Stimulated activated CD4-positive, alpha-beta T cell treated with anti-CD3 and anti-CD28 coated beads, Interleukin-2, amount 100 ng/mL, for 48 hours (primary cell): ENCODE measurements at regions not wholly inside any gene's neighbourhood (a gene's known extent, or its start where the extent isn't known, plus 50 kb on each side); places are given as distances from the start of the nearest gene placed in this dataset.
"Not testable (repeated sequence)": the region's sequence is repeated elsewhere in the genome, so short reads cannot be mapped to it uniquely, and the experiment has no call there.

Experiments
- DNase-seq, 2 donors: peaks; one replicate each; pipeline ENCODE4 v3.0.0-alpha.2; 2020

DNA sequence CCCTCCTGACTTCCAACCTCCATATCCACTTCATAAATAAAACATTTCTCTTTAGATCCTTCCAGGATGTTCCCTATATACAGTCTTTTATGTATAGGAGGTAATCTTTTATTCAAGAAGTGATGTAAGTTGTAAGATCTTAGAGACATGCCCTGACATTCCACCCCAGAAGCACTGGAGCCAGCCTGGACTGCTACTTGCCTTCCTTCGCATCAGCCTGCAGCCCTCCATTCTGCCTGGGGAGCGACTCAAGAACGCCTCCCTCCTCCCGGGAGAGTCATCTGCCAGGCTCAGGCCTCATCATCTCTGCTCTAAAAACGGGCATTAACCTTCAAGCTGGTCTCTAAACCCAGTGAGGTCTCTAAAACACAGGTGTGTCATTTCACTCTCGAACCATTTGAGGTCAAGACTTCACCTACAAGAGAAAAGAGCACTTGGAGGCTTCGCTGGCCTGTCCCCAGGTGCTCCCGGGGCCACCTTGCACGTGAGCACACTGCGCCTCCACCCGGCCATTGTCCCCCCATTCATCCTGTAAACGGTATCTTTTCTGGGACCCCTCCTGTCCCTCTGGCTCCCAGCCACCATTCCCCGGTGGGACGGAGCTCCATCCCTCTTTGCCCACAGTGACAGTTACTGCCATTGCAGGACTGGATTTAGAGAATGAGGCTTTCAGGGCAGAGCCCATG, 107.5 kb upstream of the PDE10A start:
- no peak for DNase-seq

DNA sequence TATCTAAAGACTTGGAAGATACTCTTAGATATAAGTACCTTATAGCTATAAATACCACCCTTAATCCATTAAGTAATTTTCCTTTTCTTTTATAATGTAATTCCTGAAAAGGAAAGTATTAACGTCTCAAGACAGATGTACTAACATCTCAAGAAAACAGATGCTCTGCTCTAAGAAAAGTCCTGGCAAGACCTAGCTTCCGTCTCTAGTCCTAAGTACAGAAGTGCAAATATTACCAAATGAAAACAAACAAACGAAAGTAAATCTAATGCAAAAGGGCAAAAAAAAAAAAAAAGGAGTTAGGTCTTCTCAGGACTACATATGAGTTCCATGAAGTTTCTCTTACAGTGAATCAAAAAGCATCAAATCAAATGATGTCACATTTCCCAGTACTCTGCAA, 106.8 kb upstream of the PDE10A start:
- DNase-seq, result no peak

DNA sequence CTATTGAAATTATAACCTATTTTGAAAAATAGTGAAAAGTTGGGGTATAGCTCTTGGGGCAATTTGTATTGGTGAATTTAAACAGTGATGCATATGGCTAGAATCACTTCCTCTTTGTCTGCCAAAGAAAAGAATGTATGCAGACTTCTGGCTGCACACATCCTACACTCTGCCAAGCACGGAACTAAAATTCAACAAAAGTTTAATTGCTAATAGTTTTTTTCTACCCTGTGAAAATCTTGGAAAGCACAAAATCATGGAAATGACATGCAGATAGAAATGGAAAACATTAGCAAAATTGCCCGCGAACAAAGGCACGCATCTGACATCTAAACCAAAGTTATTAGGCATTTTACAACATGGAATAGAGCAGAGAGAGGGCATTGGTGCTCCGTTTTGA, 106.4 kb upstream of the PDE10A start:
- no peak for DNase-seq

DNA sequence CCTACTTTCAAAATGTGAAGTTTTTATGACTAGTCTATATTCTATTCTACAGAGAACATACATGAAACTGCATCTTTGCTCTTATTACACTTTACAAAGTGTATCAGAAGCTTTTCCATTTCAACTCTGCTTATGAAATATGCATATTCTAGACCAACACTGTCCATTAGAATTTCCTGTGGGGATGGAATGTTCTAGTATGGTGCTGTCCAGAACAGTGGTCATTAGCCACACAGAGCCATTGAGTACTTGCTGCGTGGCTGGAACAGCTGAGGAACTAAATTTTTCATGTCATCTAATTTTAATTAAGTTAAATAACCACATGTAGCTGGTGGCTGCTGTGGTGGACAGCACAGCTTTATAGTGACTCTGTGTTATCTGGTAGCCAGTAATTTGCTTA, 105.9 kb upstream of the PDE10A start:
- no peak for DNase-seq

DNA sequence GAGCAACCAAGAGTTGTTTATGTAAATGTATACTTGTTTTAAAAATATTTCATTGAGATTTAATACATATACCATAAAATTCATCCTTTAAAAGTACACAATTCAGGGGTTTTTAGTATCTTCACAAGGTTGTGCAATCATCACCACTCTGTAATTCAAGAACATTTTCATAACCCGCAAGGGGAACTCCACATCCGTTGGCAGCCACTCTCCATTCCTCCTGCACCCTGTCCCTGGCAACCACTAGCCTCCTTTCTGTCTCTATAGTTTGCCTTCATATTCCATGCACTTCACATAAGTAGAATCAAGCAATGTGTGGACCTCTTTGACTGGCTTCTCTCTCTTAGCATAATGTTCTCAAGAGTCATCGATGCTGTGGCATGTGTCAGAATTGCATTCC, 104.2 kb upstream of the PDE10A start:
- DNase-seq, result no peak

DNA sequence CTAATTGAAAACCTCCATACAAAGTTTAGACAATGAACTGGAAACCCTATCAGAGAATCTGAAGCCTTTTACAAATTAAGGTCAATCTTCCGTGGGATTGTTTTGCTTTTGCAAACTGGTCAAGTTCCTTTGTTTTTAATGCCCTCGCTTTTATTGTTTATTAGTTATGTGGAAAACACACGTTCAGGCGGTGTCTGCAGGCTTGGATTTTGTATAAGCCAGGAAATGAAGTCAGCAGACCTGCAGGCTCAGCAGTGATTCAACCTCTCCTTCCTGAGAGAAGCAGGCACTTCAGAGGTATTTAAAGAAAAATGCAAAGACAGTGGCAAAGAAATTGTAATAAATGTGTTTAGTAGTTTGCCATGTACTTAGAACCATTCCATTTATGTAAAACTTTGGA, 103.4 kb upstream of the PDE10A start:
- DNase-seq, result no peak

DNA sequence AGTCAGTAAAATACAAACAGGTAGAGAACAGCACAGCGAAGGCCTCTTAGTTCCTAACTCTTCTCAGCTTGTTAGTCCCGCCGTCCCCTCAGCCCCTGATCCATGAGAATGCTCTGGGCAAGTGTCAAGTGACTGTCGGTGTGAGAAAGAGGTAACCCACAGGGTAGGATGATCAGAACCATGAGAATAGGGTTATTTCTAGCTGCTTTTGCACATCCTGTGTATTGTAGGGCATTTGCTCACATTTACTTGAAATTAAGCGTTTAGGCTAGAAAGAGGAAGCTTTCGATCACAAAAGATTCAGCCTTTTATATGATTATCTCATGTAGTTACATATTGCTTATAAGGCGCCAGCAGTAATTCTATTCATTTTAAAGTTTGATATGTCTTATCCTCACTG, 103.0 kb upstream of the PDE10A start:
- DNase-seq, result no peak

DNA sequence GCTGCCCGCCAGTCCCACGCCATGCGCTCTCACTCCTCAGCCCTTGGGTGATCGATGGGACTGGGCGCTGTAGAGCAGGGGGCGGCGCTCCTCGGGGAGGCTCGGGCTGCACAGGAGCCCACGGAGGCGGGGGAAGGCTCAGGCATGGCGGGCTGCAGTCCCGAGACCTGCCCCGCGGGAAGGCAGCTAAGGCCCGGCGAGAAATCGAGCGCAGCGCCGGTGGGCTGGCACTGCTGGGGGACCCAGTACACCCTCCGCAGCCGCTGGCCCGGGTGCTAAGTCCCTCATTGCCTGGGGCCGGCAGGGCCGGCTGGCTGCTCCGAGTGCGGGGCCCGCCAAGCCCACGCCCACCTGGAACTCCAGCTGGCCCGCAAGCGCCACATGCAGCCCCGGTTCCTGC, 102.2 kb upstream of the PDE10A start:
- DNase-seq, result not testable (repeated sequence)

DNA sequence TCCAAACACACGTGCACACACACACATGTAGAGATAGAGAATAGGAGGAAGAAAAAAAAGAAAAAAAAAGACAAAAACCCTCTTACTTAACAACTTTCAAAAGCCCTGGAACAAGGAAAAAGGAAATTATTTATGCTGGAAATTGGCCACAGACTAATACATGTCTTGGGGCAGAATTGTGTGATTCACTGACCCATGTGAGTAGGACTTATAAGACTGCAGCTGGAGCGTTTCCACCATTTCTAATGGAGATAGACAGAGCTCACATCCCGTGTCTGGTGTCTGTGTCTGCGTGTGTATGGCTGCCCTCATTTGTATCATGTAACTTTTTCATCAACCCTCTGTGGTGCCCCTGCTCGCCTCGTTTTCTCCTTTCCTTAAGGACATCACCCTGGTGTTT, 99.8 kb upstream of the PDE10A start:
- no peak for DNase-seq

DNA sequence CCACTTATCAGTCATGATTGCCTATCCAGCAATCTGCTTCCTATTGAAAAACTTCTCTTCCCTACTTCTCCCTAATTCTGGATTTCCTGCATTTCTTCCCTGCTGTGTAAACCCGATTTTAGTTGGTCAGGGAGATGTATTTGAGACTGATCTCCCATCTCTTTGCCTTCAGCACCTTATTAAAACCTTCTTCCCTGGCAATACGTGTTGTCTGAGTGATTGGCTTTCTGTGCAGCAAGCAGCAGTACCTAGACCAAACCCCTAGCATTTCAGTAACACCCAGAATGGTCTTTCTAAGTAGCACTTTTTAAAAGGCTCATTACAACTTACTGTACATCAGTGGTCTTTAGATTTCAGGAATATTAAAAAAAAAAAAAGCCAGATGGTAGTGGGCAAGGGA, 99.1 kb upstream of the PDE10A start:
- DNase-seq, result no peak

DNA sequence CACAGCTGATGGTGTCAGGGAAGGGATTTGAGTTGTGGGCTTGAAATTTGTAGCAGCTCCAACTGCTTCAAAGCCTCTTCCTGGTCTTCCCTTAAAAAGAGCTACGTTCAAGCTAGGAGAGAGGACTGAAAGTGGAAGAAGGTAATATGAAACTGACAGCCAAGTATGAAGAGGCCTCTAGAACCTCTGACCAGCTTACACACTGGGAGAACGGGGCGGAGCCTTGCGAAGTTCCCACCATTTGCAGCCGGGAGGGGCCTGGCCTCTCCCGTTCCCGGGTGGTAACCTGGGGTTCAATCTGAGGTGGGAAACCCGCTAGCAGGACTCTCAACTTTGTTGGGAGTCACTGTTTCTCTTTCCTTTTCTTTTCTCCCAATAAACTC, 97.8 kb upstream of the PDE10A start:
- DNase-seq, result no peak

DNA sequence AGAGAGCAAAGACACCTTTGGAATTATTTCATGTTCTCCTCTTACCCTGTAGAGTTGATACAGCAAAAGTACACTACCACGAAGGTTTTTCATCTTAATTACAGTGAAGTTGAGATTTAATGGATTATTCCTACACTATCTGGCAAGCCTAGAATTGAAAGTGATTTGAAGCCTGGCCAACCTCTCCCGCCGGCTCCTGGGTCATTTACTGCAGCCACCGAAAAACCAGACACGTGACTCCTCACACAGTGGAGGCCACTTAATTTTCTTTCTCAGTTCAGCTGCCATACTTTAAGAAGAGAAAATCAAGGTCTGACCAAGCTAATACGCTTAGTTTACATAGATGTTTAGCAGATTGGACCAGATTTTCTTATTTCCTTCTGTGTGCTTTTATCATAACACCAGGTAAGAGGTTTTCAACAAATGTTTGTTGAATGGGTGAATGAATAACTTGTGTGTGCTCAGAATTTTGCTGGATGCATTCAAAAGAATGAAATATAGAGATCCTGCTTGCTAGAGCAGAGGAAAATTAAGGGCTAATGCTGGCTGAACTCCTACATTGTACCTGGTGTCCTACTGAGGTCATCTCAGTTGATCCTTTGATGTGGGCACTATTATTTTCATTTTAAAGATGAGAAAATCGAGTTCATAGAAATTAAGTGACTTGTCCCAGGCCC, 97.2 kb upstream of the PDE10A start:
- DNase-seq, result no peak

DNA sequence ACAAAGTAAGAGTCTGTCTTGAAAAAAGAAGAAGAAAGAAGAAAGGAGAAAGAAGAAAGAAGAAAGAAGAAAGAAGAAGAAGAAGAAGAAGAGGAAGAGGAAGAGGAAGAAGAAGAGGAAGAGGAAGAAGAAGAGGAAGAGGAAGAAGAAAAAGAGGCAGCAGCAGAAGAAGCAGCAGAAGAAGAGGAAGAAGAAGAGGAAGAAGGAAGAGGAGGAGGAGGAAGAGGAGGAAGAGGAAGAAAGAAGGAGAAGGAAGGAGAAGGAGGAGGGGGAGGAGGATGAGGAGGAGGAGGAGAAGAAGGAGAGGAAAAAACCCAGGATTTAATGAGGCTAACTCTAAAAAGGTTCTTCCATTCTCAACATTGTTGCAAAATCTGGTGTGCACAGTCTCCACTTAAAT, 95.4 kb upstream of the PDE10A start:
- DNase-seq, result no peak

DNA sequence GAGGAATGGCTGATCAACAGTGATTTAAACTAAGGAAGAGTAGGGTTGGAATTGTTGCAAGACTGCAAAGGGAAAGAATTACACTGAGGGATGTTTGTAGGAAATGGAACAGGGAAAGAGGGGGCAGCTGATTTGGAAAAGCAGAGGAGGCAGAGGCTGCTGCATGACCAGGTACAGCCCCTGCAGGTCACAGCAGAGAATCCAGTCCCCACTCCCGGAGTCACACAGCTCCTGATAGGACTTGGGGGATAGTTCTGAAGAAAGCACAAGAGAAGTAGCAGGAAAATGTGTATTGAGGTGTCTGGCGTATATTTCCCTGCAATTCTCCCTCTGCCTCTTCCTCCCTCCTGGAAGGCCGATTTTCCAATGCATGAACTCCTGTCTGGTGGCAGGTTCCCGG, 92.5 kb upstream of the PDE10A start:
- DNase-seq, result no peak

DNA sequence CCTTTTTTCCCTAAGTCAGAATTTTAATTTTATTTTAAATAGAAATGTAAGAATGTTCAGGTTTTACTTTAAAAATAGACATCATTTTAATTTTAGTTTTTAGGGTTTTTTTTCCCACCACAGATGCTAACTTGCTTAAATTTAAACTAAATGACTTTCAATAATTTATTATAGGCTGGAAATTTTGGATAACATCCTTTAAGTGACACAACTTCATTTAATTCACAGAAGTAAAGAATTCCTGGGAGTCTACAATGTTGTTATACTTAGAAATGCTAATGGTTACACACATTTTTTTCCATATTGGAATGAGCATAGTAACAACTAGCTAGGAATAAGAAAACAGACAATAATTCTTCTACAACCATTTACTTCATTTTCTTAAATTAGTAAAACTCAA, 90.5 kb upstream of the PDE10A start:
- DNase-seq, result no peak

DNA sequence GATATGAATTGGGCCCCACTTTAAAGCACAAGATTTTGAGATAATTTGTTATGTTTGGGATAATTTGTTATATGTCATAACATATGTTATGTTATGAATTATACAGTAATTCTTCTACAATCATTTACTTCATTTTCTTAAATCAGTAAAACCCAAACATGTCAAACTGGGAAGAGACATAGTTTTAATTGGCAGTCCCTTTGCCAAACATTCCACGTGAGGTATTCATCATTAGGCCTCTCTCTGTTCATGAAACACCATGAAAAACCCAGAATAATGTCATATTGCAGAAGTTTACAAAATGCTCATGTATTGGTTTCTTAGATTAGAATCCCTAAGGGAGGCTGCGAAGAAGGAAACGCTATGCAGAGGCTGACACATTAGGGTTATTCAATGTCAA, 89.4 kb upstream of the PDE10A start:
- no peak for DNase-seq

DNA sequence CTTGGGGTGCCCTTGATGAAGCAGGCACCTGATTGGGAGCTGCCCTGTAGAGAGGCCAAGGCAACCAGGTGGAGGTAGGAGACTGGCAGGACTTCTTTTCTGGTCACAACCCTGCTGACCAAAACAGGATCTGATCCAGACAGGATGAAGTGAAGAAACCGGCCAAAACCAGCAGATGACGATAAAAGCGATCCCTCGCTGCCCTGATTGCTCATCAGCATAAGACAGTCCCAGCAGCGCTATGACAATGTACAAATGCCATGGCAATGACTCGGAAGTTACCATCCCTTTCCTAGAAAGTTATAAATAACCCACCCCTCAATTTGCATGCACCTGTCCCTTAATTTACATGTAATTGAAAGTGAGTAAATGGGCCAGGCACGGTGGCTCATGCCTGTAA, 88.4 kb upstream of the PDE10A start:
- DNase-seq, result no peak

DNA sequence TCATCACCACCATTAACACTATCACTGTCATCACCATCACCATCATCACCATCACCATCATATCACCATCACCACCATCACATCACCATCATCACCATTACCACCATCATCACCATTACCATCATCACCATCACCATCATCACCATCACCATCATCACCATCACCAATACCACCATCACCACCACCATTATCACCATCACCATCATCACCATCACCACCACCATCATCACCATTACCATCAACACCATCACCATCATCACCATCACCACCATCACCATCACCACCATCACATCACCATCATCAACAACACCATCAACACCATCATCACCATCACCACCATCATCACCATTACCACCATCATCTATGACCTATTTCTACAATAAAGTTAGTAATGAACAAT, 86.1 kb upstream of the PDE10A start:
- no peak for DNase-seq

DNA sequence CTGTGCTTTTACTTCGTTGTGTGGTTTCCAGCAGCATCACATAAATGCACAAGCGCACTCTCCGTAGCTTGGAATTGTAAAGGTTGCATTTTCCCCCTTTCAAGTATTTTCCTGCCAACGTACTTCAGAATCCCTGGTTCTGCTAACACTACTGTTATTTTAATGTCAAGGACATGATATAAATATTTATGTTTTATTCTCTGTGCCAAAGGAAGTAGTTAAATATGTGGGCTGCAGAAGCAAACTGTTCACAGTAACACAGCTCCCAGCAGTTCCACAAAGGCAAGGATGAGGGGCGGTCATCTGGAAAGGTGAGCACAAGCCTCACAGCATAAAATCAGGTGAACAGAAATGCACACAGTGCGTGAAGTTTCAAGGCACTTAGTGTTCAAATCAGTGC, 85.3 kb upstream of the PDE10A start:
- DNase-seq, result no peak

DNA sequence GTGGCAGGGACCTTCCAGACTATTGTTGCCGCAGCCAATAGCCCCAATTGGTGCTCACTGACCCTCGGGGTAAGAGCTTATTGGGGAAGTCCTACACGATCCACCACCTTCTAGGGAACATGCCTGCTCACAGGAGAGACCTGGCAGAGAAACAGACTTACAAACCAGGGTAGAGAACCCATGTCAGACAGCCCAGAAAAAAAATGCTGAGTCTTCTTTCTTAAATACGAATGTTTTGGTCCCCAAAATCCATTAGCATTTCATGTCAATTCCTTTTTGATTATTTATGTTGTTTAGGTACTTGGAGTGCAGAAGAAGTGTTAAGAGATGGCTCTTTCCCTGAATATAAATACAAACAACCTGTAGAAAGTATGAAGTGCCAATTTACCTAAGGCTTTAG, 84.9 kb upstream of the PDE10A start:
- no peak for DNase-seq

DNA sequence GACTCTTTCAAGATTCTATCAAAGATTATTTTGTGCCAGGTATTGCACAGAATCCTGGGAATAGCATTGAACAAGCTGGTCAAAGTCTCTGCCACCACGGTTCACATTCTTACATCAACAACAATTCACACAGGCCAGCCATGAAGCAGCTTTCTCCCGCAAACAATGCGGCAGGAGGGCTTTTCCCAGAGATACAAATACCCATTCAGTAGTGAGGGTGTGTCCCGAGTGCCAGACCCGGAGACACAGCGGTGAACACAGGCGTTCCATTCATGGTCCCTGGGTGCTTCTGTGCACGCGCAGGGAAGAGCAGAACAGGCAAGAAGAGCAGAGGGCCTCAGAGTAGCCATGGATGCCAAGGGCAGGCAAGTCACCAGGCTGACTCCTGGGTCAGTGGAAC, 83.3 kb upstream of the PDE10A start:
- no peak for DNase-seq

DNA sequence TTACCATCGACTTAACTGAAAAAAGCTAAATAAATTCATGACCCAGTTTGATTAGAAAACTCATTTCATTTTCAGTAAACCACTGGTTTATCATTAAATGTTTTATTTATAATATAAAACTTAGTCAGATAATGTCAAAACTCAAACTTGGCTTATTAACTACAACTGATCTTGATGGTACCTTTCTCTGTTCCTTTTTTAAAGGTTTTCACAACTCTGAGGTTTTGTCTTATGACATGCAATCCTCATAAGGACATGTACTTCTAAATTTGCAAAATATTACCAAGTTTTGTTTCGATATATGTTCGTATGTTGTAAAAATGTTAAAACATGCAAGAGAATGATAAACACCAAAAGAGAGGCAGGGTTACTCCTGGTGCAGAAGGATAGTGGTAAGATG, 82.5 kb upstream of the PDE10A start:
- no peak for DNase-seq

DNA sequence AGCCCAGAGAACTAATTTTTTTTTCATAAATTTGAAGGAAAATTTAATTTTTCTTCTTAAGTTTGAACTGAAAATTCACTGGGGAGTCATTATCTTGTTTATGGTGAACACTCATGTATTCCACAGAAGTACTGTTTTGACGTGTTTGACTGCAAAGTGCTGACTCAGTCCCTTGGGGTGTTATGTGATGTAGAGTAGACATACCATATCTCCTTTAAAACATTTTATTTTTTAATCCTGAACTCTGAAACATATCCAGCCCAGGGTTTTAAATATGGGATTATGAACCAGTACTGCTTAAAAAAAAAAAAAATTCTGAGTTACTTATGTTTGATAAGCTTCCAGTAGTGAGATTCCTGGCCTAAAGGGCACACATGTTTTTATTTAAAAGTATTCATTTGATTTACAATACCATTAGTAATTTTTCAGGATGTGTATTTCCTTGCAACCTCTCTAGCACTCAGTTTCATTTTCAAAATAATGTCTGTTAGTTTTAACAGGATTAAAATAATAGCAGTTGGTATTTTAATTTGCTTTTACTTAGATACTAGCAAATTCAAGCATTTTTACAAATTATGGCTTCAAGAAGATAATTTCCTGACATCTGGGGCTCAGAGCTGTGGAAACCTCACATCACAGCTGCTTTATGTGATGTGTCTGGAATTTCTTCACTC, 81.7 kb upstream of the PDE10A start:
- no peak for DNase-seq

DNA sequence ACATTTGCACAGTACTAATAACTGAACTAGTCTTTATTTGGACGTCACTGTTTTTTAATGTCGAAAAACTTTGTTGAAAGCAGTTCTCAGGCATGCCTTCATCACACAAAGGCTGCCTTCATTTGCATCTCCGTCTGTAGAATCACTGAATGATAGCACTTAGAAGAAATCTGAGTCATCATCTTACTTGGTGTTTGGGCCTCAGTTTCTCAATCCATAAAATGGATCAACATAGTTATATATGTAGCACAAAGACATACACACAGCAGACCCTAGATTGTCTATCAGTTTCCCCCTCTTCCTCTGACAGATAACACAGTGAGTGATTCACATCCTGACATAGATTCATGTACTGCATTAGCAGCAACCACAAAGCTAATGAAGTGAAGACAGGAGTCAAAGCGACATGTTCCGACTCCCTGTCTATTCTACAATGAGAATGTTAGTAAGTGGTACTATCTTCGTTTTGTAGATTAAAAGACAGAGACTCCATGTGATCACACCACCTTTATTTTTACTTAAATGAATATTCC, 80.4 kb upstream of the PDE10A start:
- no peak for DNase-seq
